Tibial nerve (tissue), 4 donors: ENCODE measurements at regions not wholly inside any gene's neighbourhood (a gene's known extent, or its start where the extent isn't known, plus 50 kb on each side); places are given as distances from the start of the nearest gene placed in this dataset.

Source experiments
- EP300 ChIP-seq, 2 donors: sonication (generic); formaldehyde crosslinking; IDR thresholded peaks; one replicate each; pipeline ENCODE4 v1.6.1; 2017; ENCODE audit warnings: antibody characterized with exemption in 2 of 2, mild to moderate bottlenecking in 1 of 2
- POLR2A ChIP-seq, 2 donors: fragments of 450-650 bp; IDR thresholded peaks; one replicate each; pipeline ENCODE4 v1.6.1; 2017; ENCODE audit warnings: antibody characterized with exemption in 2 of 2, mild to moderate bottlenecking in 2 of 2, moderate library complexity in 2 of 2
- TF ChIP-seq, protein P1 (sequence below), 5 experiments: fragments of 200-600 bp in 3 of 5; fragments of 450-650 bp in 2 of 5; sonication (generic) in 3 of 5; IDR thresholded peaks; one replicate each; pipeline ENCODE4 v1.5.1; 2016 to 2019; ENCODE audit warnings: antibody characterized with exemption in 5 of 5, mild to moderate bottlenecking in 3 of 5, moderate library complexity in 2 of 5

DNA sequence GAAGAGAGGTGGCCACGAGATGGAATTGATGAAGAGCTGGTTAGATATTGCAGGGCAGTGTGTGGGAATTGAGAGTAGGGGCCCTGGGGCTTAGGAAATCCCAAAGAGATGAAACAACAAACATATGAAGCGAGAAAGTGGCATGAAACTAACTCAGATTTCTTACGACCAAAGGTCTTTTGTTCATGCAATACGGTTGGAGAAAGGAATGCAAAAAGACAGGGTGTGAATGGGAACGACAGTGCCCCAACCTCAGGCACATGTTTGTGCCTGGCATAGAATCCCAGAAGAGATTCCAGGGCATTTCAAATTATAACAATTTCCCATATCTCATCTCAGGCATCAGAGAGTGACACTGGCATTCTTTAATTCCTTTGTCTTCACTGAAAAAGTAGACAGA is 199.2 kb downstream of the ACTL7B start:
- TF ChIP-seq POLR2A (IDR thresholded peaks at IDR 0.05) (no peak), EP300 (IDR thresholded peaks at IDR 0.05) (no peak)
- TF ChIP-seq, protein P1, sequence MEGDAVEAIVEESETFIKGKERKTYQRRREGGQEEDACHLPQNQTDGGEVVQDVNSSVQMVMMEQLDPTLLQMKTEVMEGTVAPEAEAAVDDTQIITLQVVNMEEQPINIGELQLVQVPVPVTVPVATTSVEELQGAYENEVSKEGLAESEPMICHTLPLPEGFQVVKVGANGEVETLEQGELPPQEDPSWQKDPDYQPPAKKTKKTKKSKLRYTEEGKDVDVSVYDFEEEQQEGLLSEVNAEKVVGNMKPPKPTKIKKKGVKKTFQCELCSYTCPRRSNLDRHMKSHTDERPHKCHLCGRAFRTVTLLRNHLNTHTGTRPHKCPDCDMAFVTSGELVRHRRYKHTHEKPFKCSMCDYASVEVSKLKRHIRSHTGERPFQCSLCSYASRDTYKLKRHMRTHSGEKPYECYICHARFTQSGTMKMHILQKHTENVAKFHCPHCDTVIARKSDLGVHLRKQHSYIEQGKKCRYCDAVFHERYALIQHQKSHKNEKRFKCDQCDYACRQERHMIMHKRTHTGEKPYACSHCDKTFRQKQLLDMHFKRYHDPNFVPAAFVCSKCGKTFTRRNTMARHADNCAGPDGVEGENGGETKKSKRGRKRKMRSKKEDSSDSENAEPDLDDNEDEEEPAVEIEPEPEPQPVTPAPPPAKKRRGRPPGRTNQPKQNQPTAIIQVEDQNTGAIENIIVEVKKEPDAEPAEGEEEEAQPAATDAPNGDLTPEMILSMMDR (IDR thresholded peaks at IDR 0.05) = no peak
